HG02938 (cell line): ENCODE measurements at regions not wholly inside any gene's neighbourhood (a gene's known extent, or its start where the extent isn't known, plus 50 kb on each side); places are given as distances from the start of the nearest gene placed in this dataset.
"Not testable (repeated sequence)": the region's sequence is repeated elsewhere in the genome, so short reads cannot be mapped to it uniquely, and the experiment has no call there.

Experiments
- ATAC-seq: cut with Tn5 transposase; IDR thresholded peaks from one replicate; pipeline ENCODE4 v1.9.1; 2021; ENCODE audit warnings: mild to moderate bottlenecking, moderate library complexity; ENCODE audit not compliant: unreplicated experiment

- ATAC-seq = no peak
Observed at GRCh38 chr22:22773979-22774604, 113.5 kb upstream of the IGLL5 start.

DNA sequence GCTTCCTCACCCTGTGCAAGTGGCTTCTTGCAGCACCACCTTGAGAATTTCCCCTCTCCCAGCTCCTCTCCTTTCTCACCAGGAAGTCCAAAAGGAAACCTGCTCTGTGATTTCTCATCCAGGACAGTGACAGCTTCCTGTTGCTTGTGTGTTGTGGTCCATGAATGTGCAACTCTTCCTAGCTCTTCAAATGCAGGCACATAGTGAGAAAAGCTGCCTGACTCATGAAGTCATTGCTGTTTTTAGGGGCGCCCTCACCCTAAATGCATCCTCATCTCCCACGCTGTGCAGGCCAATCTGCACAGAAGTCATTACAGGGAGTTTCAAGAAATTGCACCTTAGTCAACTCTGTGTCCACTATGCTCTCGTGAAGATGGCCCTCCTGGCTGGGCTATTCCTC lies 112.9 kb upstream of the IGLL5 start:
- ATAC-seq = not testable (repeated sequence)

GRCh38 chr22:22776121-22776520 lies 111.5 kb upstream of the IGLL5 start:
- no peak for ATAC-seq

DNA sequence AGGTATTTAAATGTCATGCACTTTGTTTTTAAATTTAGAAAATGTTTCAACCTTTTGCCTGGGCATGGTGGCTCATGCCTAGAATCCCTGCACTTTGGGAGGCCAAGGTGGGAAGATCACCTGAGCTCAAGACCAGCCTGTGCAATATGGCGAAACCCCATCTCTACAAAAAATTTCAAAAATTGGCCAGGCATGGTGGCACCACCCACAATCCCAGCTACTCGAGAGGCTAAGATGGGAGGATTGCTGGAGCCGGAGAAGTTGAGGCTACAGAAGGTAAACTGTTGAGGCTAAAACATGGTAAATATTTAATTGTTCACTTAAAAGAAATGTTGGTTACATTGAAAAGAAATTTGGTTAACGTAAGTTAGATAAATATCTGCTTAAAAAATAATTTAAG lies 108.4 kb upstream of the IGLL5 start:
- no peak for ATAC-seq

DNA sequence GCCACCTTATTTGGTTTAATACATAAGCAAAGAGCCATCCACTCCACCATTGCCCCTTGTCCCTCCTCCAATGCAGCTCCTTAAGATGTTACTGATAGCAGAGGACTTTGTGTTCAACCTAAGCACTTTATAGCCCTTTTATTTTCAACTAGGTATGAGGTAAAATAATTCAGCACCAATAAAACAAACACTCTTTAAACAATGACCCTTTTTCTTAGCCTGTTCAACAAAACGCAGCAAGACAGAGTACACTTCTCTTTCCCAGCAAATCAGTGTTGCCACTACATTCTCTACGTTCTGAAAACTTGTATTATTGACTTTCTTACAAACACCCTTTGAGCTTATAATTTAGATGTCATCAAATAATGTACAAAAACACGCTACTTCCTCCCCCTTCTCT lies 104.0 kb upstream of the IGLL5 start:
- no peak for ATAC-seq

GRCh38 chr22:22784249-22785039 lies 103.2 kb upstream of the IGLL5 start:
- ATAC-seq = no peak

DNA sequence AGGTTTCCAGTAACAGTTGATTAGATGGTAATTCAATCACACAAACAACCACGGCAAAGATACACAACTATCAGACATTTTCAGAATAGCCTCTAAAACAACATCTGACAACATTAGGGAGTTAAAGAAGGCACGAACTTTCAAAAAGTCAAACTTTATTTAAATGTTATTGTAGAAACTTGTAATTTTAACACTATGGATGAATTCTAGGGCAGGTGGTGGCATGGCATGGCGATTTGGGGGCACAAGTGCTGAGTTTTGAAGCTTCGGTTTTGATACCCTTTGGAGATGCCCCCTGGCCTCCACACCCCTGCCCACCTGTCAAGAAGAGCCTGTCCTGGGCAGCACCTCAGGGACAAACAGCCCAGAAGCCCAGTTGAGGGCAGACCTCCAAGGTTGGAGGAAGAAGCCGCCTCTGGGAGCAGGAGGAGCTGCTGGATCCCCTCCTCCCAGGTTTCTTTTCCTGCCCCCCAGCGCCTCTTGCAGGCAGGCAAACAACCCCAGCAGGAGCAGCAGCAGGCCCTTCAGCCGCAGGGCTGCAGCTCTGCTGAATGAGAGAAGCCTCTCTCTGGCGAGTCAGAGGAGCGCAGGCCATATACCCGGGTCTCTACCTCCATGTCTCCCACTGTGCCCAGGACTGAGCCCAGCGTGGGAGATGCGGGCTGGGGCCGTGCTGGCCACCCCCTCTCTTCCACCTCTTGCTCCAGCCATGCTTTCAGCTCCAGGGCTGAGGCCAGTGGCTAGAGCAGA lies 102.1 kb upstream of the IGLL5 start:
- no peak for ATAC-seq

DNA sequence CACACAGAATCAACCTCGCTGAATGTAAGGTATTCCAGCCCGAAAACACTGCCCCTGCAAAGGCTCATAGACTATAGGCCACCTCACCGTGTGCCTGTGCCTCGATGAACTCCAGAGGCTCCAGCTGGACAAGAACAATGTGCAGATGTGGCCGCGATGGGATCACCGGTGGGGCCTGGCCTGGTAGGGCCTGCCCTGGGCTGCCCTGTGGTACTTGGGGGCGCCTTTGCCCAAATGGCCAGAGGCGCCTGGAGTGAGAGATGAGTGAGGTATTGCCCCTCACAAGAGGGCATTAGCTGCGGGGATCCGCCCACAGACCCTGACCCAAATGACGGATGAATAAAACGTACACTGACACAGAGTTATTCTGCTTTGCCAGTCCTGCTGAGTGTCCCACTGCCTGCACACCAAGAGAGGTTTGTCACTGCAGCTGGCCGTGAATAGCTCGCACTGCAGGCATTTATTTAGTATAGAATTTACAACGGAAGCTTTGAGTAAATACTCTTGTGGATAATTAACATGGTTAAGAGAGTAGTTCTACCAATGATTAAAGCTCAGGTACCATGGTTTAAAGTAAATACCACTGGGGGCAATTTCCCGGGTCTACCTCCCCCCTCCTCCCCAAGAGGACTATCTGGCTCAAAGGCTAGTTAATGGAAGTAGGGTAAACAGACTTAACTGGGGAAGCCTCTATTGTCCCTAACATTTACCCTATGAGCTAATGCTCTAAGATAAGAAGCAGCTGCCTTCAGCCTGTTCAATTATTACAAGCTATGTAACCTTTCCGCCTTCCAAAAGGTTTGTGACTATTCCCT lies 101.1 kb upstream of the IGLL5 start:
- no peak for ATAC-seq

DNA sequence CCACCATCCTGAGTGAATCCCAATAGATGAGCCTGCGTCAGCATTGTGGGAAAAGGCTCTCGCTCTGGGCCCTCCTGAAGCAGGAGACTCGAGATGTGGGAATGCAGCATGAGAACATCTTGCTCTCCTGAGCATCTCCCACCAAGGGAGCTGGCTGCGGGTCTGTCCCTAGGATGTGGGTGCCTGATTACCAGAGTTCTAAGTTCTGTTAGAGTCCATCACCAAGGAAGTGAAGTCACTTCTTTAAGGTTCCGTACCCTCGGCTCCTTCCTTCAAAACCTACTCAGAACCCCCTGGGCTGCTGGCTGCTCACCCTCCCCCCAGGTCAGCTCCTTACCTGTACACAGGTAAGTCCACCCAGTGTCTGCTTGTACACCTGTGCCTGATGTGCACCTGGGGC lies 100.5 kb upstream of the IGLL5 start:
- ATAC-seq = no peak

DNA sequence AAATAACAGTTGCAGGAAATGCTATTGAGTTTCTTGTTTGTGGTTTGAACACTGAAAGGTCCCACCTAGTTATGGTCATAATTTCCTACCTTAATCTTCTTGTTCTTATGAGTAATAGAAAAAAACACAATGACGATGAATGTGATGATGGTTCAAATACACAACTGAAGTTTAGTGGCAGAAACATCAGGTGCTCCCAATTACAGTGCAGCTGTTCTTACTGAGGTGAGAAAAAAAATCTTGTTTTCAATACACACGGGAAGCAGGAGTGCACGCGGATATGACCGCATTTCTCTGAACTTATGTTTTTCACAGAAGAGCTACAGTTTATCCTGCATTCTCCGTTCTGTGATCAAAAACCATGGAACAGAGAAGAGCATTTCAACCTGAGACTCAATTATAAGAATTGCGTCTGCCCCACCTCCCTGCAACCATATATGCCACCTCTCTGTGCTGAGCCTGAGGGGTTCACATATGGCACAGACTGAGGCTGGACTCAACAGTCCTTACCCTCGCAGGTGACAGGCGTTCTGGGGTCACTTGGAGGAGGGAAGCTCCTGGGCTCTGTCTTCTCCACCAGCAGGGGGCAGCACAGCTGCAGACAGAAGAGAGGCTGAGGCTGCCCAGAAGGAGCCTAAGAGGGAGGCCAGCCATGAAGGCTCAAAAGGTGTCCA lies 99.7 kb upstream of the IGLL5 start:
- ATAC-seq = no peak

DNA sequence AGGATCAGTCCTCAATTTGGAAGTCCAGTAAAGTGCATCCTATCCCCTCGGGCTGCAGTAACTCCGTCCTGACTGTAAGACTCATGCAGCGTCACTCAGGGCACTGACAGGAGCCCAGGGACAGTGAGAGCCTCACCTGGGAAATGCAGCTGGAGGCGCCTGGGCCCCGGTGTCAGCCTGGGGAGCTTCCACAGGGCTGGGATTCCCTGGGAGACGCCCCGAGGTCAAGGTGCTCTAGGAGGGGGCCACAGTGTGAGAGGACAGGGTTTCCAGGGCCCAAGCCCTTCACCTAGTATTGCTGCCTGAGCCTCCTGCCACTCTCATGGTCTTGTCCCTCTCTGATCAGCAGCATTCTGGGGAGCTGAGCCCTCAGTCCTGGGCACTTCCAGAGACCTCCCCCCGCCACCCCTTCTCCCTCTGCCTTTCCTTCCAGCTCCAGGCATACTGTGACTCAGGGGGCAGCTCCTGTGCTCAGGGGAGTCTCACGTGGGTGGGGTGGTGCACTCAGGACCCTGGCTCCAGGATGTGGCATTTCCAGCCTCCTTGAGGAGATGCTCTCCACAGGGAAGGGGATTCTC lies 99.1 kb upstream of the IGLL5 start:
- ATAC-seq = no peak

DNA sequence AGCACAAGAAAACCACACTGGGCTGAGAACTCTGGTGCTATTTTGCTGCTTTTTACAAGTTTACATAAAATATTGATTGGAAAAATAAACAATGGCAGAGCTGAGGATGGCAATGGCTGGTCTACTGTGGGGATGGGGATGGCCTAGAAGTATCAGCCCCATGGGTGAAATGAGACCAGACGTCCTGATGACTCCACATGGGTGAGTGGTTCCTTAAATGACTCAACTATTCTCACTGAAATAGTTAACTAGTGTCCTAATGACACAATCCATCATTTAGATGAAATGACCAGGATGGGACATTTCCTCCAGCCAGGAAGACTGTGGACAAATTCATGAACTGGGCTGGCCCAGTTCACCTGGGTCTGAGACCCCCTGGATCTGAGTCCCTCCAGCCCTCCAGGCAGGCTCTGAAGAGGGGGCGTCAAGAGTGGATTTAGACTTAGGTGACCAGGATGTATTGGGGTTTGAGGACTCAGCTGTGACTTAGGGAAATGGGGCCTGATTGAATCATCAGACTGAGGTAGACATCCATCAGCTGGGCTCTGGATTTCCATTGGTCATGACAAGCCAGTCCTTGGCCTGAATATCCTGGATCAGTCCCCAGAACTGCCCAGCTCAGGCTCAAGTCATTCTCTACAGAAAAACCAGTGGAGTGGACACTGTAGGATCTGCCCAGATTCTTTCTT lies 98.2 kb upstream of the IGLL5 start:
- ATAC-seq = no peak

DNA sequence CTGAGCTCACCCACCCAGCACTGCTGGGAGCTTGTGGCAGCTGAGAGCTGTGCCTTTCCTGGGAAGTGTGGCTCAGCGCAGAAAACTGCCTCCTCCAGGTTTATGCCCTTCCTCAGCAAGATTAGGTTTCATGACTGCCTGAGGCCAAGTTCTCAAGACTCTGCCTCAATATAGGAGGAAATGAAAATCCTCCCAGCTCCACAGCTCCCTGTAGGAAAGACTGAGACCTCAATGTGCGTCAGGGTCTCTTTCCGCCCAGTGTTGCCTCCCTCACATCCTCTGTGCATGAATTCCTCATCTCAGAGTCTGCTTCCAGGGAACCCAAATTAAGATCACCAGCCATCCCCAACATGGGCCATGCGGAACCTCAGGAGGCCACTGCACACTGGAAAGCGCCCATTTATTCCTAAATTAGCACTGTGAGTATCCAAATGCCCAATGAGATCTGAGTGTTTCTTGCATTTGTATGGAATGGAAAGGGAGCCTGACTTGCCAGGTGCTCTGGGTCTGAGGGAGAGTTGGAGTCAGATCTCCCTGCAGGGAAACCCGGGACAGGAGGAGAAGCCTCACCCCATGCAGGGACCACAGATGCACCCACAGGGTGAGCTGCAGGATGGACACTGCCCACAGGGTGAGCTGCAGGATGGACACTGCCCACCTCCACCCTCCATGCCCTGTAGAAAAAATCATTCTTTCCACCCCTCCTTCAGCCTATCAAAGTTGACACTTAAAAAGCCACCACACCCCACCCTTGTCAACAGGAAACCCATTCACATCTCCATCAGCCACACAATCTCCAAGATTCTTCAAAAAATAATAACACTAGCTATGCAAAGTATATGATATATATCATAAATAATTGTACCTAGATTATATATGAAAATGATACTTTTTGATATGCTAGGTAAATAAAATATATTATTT lies 97.4 kb upstream of the IGLL5 start:
- ATAC-seq = no peak

- no peak for ATAC-seq
Observed at GRCh38 chr22:22791438-22792181, 96.0 kb upstream of the IGLL5 start.

DNA sequence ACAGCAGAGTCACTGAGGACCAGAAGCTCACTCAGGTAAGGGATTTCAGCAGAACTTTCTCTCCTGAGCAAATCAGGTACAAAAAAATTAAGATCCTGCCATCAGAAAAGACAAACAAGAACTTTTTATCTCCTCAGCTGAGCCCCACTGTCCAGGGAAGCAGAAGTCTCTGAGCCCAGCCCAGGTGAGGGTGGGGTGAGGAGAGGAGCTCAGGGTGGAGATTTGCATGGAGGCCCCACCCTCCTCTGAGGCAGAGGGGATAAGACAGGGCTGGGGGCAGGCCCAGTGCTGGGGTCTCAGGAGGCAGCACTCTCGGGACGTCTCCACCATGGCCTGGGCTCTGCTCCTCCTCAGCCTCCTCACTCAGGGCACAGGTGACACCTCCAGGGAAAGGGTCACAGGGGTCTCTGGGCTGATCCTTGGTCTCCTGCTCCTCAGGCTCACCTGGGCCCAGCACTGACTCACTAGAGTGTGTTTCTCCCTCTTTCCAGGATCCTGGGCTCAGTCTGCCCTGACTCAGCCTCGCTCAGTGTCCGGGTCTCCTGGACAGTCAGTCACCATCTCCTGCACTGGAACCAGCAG lies 95.3 kb upstream of the IGLL5 start:
- ATAC-seq = not testable (repeated sequence)

- not testable (repeated sequence) for ATAC-seq
Observed at GRCh38 chr22:22795639-22796038, 92.0 kb upstream of the IGLL5 start.

DNA sequence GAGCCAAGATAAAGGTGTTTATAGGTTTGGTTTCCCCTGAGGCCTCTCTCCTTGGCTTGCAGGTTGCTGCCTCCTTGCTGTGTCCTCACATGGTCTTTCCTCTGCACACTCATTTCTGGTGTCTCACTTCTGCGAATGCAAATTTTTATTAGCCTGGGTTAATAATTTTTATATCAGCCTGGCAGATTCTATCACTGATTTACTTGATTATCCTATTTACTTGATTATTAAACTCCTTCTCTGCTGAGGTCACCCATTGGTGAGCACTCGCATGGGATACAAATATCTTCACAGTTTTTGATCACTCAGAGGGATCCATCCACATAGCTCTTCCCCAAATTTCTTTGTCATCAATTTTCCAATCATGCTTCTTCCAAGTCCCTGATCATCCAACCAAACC lies 90.9 kb upstream of the IGLL5 start:
- ATAC-seq = no peak

DNA sequence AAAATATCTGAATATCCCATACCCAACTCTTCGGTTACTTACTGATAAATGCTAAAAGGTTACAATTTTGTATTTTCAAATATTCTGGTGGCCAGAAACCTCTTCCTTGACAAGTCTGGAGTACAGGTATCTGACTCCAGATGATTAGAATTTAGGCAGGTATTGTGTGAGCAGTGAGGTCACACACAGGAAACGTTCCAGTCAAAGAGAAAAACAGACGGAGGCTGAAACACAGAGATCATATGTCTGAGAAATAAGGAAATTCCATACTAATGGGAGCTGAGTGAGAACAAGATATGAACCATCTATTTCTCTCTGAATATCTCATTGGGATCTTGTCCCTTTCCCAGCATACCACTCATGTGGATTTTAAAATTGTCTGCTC lies 89.4 kb upstream of the IGLL5 start:
- no peak for ATAC-seq
